ENCODE measurements at regions not wholly inside any gene's neighbourhood (a gene's known extent, or its start where the extent isn't known, plus 50 kb on each side); places are given as distances from the start of the nearest gene placed in this dataset.

DNA sequence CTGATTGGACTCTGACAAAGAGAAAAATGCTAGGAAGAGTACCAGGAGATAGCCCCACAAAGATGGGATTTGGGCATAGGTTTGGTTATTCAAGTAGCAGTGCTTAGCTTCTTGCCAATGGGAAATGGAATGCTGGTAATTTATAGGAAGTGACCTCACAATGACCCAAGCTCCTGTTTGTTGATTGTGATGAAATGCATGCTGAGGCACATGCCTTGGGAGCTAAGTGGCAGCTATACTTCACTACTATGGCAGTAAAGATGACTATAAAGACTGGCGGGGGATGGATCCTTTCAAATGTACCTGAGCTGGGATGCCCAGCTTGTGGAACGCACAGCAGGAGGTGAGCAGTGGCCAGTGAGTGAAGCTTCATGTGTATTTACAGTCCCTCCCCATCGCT lies 153.8 kb downstream of the ZNF22 start:
- TF ChIP-seq, protein P1, sequence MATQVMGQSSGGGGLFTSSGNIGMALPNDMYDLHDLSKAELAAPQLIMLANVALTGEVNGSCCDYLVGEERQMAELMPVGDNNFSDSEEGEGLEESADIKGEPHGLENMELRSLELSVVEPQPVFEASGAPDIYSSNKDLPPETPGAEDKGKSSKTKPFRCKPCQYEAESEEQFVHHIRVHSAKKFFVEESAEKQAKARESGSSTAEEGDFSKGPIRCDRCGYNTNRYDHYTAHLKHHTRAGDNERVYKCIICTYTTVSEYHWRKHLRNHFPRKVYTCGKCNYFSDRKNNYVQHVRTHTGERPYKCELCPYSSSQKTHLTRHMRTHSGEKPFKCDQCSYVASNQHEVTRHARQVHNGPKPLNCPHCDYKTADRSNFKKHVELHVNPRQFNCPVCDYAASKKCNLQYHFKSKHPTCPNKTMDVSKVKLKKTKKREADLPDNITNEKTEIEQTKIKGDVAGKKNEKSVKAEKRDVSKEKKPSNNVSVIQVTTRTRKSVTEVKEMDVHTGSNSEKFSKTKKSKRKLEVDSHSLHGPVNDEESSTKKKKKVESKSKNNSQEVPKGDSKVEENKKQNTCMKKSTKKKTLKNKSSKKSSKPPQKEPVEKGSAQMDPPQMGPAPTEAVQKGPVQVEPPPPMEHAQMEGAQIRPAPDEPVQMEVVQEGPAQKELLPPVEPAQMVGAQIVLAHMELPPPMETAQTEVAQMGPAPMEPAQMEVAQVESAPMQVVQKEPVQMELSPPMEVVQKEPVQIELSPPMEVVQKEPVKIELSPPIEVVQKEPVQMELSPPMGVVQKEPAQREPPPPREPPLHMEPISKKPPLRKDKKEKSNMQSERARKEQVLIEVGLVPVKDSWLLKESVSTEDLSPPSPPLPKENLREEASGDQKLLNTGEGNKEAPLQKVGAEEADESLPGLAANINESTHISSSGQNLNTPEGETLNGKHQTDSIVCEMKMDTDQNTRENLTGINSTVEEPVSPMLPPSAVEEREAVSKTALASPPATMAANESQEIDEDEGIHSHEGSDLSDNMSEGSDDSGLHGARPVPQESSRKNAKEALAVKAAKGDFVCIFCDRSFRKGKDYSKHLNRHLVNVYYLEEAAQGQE (IDR thresholded peaks at IDR 0.05; ENCODE audit: insufficient read depth in 1 of 2, low read depth in 2 of 2, low read length in 2 of 2) = no peak
- TF ChIP-seq SIN3A (IDR thresholded peaks at IDR 0.05; ENCODE audit: borderline replicate concordance, insufficient read depth, low read length) = no peak
- TF ChIP-seq FOXP2 (optimal IDR thresholded peaks at IDR 0.05; ENCODE audit: borderline replicate concordance, extremely low read depth, extremely low read length, insufficient read depth) = no peak
- no peak for TF ChIP-seq TAF1 (IDR thresholded peaks at IDR 0.05; ENCODE audit: borderline replicate concordance, insufficient read depth, low read length)

- TF ChIP-seq, protein P1 (IDR thresholded peaks at IDR 0.05; ENCODE audit: insufficient read depth in 1 of 2, low read depth in 2 of 2, low read length in 2 of 2) = no peak
- TF ChIP-seq SIN3A (IDR thresholded peaks at IDR 0.05; ENCODE audit: borderline replicate concordance, insufficient read depth, low read length) = no peak
- no peak for TF ChIP-seq TAF1 (IDR thresholded peaks at IDR 0.05; ENCODE audit: borderline replicate concordance, insufficient read depth, low read length)
- TF ChIP-seq POLR2AphosphoS5 (IDR thresholded peaks at IDR 0.05; ENCODE audit: low read depth, low read length) = no peak
- no peak for TF ChIP-seq FOXP2 (optimal IDR thresholded peaks at IDR 0.05; ENCODE audit: borderline replicate concordance, extremely low read depth, extremely low read length, insufficient read depth)
These were observed 155.1 kb downstream of the ZNF22 start for GRCh38 chr10:45155784-45156183.

DNA sequence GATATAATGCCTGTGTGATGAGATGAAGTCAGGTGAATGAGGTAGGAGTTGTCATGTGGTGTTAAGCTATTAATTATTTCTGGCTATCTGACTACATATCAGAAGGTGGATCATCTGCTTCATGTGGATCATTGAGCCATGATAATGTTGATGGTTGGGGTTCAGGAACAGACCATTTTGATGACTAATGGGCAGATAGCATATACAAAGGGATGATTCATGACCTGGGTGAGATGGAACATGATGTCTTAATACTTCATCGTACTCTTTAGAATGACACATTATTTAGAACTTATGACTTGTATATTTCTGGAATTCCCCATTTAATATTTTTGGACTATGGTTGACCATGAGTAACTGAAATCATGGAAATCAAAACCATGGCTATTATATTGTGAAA lies 155.1 kb downstream of the OR13A1 start:
- TF ChIP-seq POLR2AphosphoS5 (IDR thresholded peaks at IDR 0.05; ENCODE audit: low read depth, low read length) = no peak
- TF ChIP-seq, protein P1 (IDR thresholded peaks at IDR 0.05; ENCODE audit: insufficient read depth in 1 of 2, low read depth in 2 of 2, low read length in 2 of 2) = no peak
- TF ChIP-seq TAF1 (IDR thresholded peaks at IDR 0.05; ENCODE audit: borderline replicate concordance, insufficient read depth, low read length) = no peak
- TF ChIP-seq FOXP2 (optimal IDR thresholded peaks at IDR 0.05; ENCODE audit: borderline replicate concordance, extremely low read depth, extremely low read length, insufficient read depth) = no peak
- no peak for TF ChIP-seq SIN3A (IDR thresholded peaks at IDR 0.05; ENCODE audit: borderline replicate concordance, insufficient read depth, low read length)

GRCh38 chr10:45163315-45163975 lies 152.0 kb downstream of the OR13A1 start:
- TF ChIP-seq TAF1 (IDR thresholded peaks at IDR 0.05; ENCODE audit: borderline replicate concordance, insufficient read depth, low read length) (no peak), FOXP2 (optimal IDR thresholded peaks at IDR 0.05; ENCODE audit: borderline replicate concordance, extremely low read depth, extremely low read length, insufficient read depth) (no peak), SIN3A (IDR thresholded peaks at IDR 0.05; ENCODE audit: borderline replicate concordance, insufficient read depth, low read length) (no peak)

GRCh38 chr10:45179691-45180090 lies 135.7 kb downstream of the OR13A1 start:
- no peak for TF ChIP-seq POLR2AphosphoS5 (IDR thresholded peaks at IDR 0.05; ENCODE audit: low read depth, low read length)

GRCh38 chr10:45180507-45180906 lies 134.9 kb downstream of the OR13A1 start:
- TF ChIP-seq SIN3A (IDR thresholded peaks at IDR 0.05; ENCODE audit: borderline replicate concordance, insufficient read depth, low read length) (no peak), POLR2AphosphoS5 (IDR thresholded peaks at IDR 0.05; ENCODE audit: low read depth, low read length) (no peak), FOXP2 (optimal IDR thresholded peaks at IDR 0.05; ENCODE audit: borderline replicate concordance, extremely low read depth, extremely low read length, insufficient read depth) (no peak), TAF1 (IDR thresholded peaks at IDR 0.05; ENCODE audit: borderline replicate concordance, insufficient read depth, low read length) (no peak)
- TF ChIP-seq, protein P1 (IDR thresholded peaks at IDR 0.05; ENCODE audit: insufficient read depth in 1 of 2, low read depth in 2 of 2, low read length in 2 of 2) = no peak
